Muscle of leg (tissue), 3 donors: ENCODE measurements at regions not wholly inside any gene's neighbourhood (a gene's known extent, or its start where the extent isn't known, plus 50 kb on each side); places are given as distances from the start of the nearest gene placed in this dataset.

Experiments used
- DNase-seq: peaks from one replicate; pipeline ENCODE4 v3.0.0; 2013
- H3K27ac ChIP-seq: one replicate; pipeline ENCODE4 v1.5.1; 2013; ENCODE audit warnings: mild to moderate bottlenecking, low read length, control low read depth
- H3K27me3 ChIP-seq: one replicate; pipeline ENCODE4 v1.6.1; 2013; ENCODE audit warnings: low read length; ENCODE audit not compliant: control insufficient read depth, insufficient read depth
- H3K36me3 ChIP-seq: one replicate; pipeline ENCODE4 v1.6.1; 2013; ENCODE audit warnings: low read length; ENCODE audit not compliant: control insufficient read depth, insufficient read depth
- H3K4me1 ChIP-seq: one replicate; pipeline ENCODE4 v1.6.1; 2013; ENCODE audit warnings: low read length; ENCODE audit not compliant: control insufficient read depth, insufficient read depth
- H3K4me3 ChIP-seq: one replicate; pipeline ENCODE4 v1.5.1; 2013; ENCODE audit warnings: low read length, control low read depth
- H3K9me3 ChIP-seq: replicated peaks from 2 replicates; pipeline ENCODE4 v1.6.1; 2013; ENCODE audit warnings: low read depth, low read length; ENCODE audit not compliant: control insufficient read depth
- WGBS: methylation state at CpG from one replicate; pipeline ENCODE4 v1.1.5; 2013; ENCODE audit warnings: missing lambda C conversion rate; ENCODE audit not compliant: insufficient coverage; 5-methylcytosine and 5-hydroxymethylcytosine counted together

GRCh38 chr2:59627599-59627998 is 925.9 kb downstream of the BCL11A start:
- H3K36me3 ChIP-seq: no peaks in the 10 kb centered on the region
- no peak overlapping the region for H3K4me3 ChIP-seq
- H3K9me3 ChIP-seq: no peaks in the 10 kb centered on the region
- H3K27ac ChIP-seq: no peak overlapping the region
- no CpG with 5 or more reads among the region's 1 CpG for WGBS
- no peaks in the 10 kb centered on the region for H3K4me1 ChIP-seq
- no peaks in the 10 kb centered on the region for H3K27me3 ChIP-seq
- peak; percentile 9 for DNase-seq

GRCh38 chr2:59622599-59623308 is 930.7 kb downstream of the BCL11A start:
- DNase-seq: no peak
- Histone ChIP-seq H3K4me3 (no peak overlapping the region), H3K27ac (no peak overlapping the region), H3K27me3 (no peaks in the 10 kb centered on the region), H3K36me3 (no peaks in the 10 kb centered on the region), H3K4me1 (no peaks in the 10 kb centered on the region), H3K9me3 (no peaks in the 10 kb centered on the region)

- H3K4me1 ChIP-seq: no peaks in the 10 kb centered on the region
- H3K4me3 ChIP-seq: no peak overlapping the region
- WGBS: 11% methylated on average over 1 of the region's 1 CpG
- H3K36me3 ChIP-seq: no peaks in the 10 kb centered on the region
- peak; percentile 7 for DNase-seq
- no peak overlapping the region for H3K27ac ChIP-seq
- H3K9me3 ChIP-seq: peaks cover 4% of the 10 kb centered on the region
- no peaks in the 10 kb centered on the region for H3K27me3 ChIP-seq
Measured at GRCh38 chr2:59604123-59604522, 949.3 kb downstream of the BCL11A start.

- WGBS: 67% methylated on average over 1 of the region's 5 CpGs
- no peaks in the 10 kb centered on the region for H3K27me3 ChIP-seq
- no peak overlapping the region for H3K4me3 ChIP-seq
- no peaks in the 10 kb centered on the region for H3K9me3 ChIP-seq
- H3K27ac ChIP-seq: no peak overlapping the region
- no peaks in the 10 kb centered on the region for H3K4me1 ChIP-seq
- H3K36me3 ChIP-seq: no peaks in the 10 kb centered on the region
- no peak for DNase-seq
Measured at GRCh38 chr2:59594671-59595222, 958.7 kb downstream of the BCL11A start.

- DNase-seq: no peak
- H3K4me3 ChIP-seq: no peak overlapping the region
- no peaks in the 10 kb centered on the region for H3K27me3 ChIP-seq
- H3K36me3 ChIP-seq: no peaks in the 10 kb centered on the region
- H3K27ac ChIP-seq: no peak overlapping the region
- H3K4me1 ChIP-seq: no peaks in the 10 kb centered on the region
- no peaks in the 10 kb centered on the region for H3K9me3 ChIP-seq
Measured at GRCh38 chr2:59590798-59591197, 962.7 kb downstream of the BCL11A start.

- Histone ChIP-seq H3K9me3 (no peaks in the 10 kb centered on the region), H3K4me3 (no peak overlapping the region), H3K27ac (no peak overlapping the region), H3K27me3 (no peaks in the 10 kb centered on the region), H3K4me1 (no peaks in the 10 kb centered on the region), H3K36me3 (no peaks in the 10 kb centered on the region)
- 45% methylated on average over 3 of the region's 4 CpGs for WGBS
- DNase-seq: no peak
Measured at GRCh38 chr2:59589881-59590280, 963.6 kb downstream of the BCL11A start.

GRCh38 chr2:59588286-59588685 is 965.2 kb downstream of the BCL11A start:
- no peak overlapping the region for H3K4me3 ChIP-seq
- H3K36me3 ChIP-seq: no peaks in the 10 kb centered on the region
- H3K27ac ChIP-seq: no peak overlapping the region
- H3K27me3 ChIP-seq: no peaks in the 10 kb centered on the region
- H3K9me3 ChIP-seq: no peaks in the 10 kb centered on the region
- no peak for DNase-seq
- no peaks in the 10 kb centered on the region for H3K4me1 ChIP-seq
- no CpG with 5 or more reads among the region's 5 CpGs for WGBS

- Histone ChIP-seq H3K27ac (no peak overlapping the region), H3K36me3 (no peaks in the 10 kb centered on the region), H3K4me3 (no peak overlapping the region), H3K4me1 (no peaks in the 10 kb centered on the region), H3K9me3 (no peaks in the 10 kb centered on the region), H3K27me3 (no peaks in the 10 kb centered on the region)
- no peak for DNase-seq
- WGBS: no CpG with 5 or more reads among the region's 1 CpG
Measured at GRCh38 chr2:59586176-59586575, 967.3 kb downstream of the BCL11A start.

GRCh38 chr2:59585655-59586054 is 967.8 kb downstream of the BCL11A start:
- Histone ChIP-seq H3K27me3 (no peaks in the 10 kb centered on the region), H3K36me3 (no peaks in the 10 kb centered on the region), H3K4me1 (no peaks in the 10 kb centered on the region), H3K27ac (no peak overlapping the region), H3K4me3 (no peak overlapping the region), H3K9me3 (no peaks in the 10 kb centered on the region)
- no peak for DNase-seq
- WGBS: 39% methylated on average over 3 of the region's 6 CpGs

GRCh38 chr2:59584958-59585357 is 968.5 kb downstream of the BCL11A start:
- WGBS: no CpG with 5 or more reads among the region's 1 CpG
- no peaks in the 10 kb centered on the region for H3K9me3 ChIP-seq

More at GRCh38 chr2:59584958-59585357, 968.5 kb downstream of the BCL11A start:
- Histone ChIP-seq H3K4me1 (no peaks in the 10 kb centered on the region), H3K27ac (no peak overlapping the region), H3K4me3 (no peak overlapping the region), H3K27me3 (no peaks in the 10 kb centered on the region), H3K36me3 (no peaks in the 10 kb centered on the region)
- DNase-seq: no peak
